NCI-H1092 (cell line): ENCODE measurements at regions not wholly inside any gene's neighbourhood (a gene's known extent, or its start where the extent isn't known, plus 50 kb on each side); places are given as distances from the start of the nearest gene placed in this dataset.

Experiments used
- DNase-seq: peaks from one replicate; lab custom pipeline; 2025; lab: John Stamatoyannopoulos, UW

- no peak for DNase-seq
These were observed 78.8 kb downstream of the VEGFA start for GRCh38 chr6:43848671-43849391.

GRCh38 chr6:43847741-43848630 lies 78.0 kb downstream of the VEGFA start:
- no peak for DNase-seq

- no peak for DNase-seq
These were observed 76.5 kb downstream of the VEGFA start for GRCh38 chr6:43846556-43846955.

- no peak for DNase-seq
These were observed 75.6 kb downstream of the VEGFA start for GRCh38 chr6:43845646-43846045.

- DNase-seq = no peak
These were observed 73.7 kb downstream of the VEGFA start for GRCh38 chr6:43843669-43844171.

GRCh38 chr6:43843097-43843645 lies 73.2 kb downstream of the VEGFA start:
- DNase-seq = no peak

- DNase-seq = no peak
These were observed 72.3 kb downstream of the VEGFA start for GRCh38 chr6:43842231-43842794.

GRCh38 chr6:43840490-43841218 lies 70.6 kb downstream of the VEGFA start:
- DNase-seq = no peak

GRCh38 chr6:43838276-43839036 lies 68.4 kb downstream of the VEGFA start:
- DNase-seq = peak; percentile 4

GRCh38 chr6:43837507-43837906 lies 67.5 kb downstream of the VEGFA start:
- DNase-seq = no peak

GRCh38 chr6:43836507-43837240 lies 66.7 kb downstream of the VEGFA start:
- no peak for DNase-seq
